ENCODE measurements at regions not wholly inside any gene's neighbourhood (a gene's known extent, or its start where the extent isn't known, plus 50 kb on each side); places are given as distances from the start of the nearest gene placed in this dataset. TPM values are rescaled to one million over a fixed set of nuclear protein-coding genes. Genes with fewer than 3 reads are reported as not detected.

- H3K9ac ChIP-seq (ENCODE audit: insufficient read depth in 1 of 2, low read length in 2 of 2): no peak overlapping the region
- WGBS, 2 donors: 74 to 78% methylated on average over 16 of the region's 16 CpGs
- no peak overlapping the region for H3K4me3 ChIP-seq
- H3K27me3 ChIP-seq (ENCODE audit: control insufficient read depth in 3 of 3, insufficient read depth in 3 of 3, low read length in 2 of 3): no peaks in the 10 kb centered on the region
- peaks cover 0 to 9% (median 6%) of the 10 kb centered on the region in 5 donors for H3K4me1 ChIP-seq (ENCODE audit: control insufficient read depth in 5 of 5, insufficient read depth in 5 of 5, low read length in 5 of 5)
- no peaks in the 10 kb centered on the region for H3K9me3 ChIP-seq (ENCODE audit: control insufficient read depth in 4 of 4, insufficient read depth in 3 of 4, low read length in 3 of 4)
- DNase-seq (no peak), ATAC-seq (ENCODE audit: insufficient read depth, low FRiP score) (no peak)
- H3K36me3 ChIP-seq (ENCODE audit: control insufficient read depth in 4 of 4, insufficient read depth in 4 of 4, low read length in 4 of 4): no peaks in the 10 kb centered on the region
- no peak for TF ChIP-seq CTCF (IDR thresholded peaks at IDR 0.05; ENCODE audit: control extremely low read depth, extremely low read depth)
- no peak overlapping the region for H3K27ac ChIP-seq (ENCODE audit: low read depth in 1 of 2, low read length in 1 of 2)
These were observed 59.9 kb downstream of the VCPKMT start for GRCh38 chr14:50056435-50056834.

GRCh38 chr14:50057331-50057730 lies 59.0 kb downstream of the VCPKMT start:
- TF ChIP-seq CTCF (IDR thresholded peaks at IDR 0.05; ENCODE audit: control extremely low read depth, extremely low read depth): no peak
- Histone ChIP-seq H3K27me3 (ENCODE audit: control insufficient read depth in 3 of 3, insufficient read depth in 3 of 3, low read length in 2 of 3) (no peaks in the 10 kb centered on the region), H3K4me3 (no peak overlapping the region), H3K9me3 (ENCODE audit: control insufficient read depth in 4 of 4, insufficient read depth in 3 of 4, low read length in 3 of 4) (no peaks in the 10 kb centered on the region), H3K36me3 (ENCODE audit: control insufficient read depth in 4 of 4, insufficient read depth in 4 of 4, low read length in 4 of 4) (no peaks in the 10 kb centered on the region), H3K27ac (ENCODE audit: low read depth in 1 of 2, low read length in 1 of 2) (no peak overlapping the region), H3K4me1 (ENCODE audit: control insufficient read depth in 5 of 5, insufficient read depth in 5 of 5, low read length in 5 of 5) (peaks cover 0 to 14% (median 7%) of the 10 kb centered on the region in 5 donors), H3K9ac (ENCODE audit: insufficient read depth in 1 of 2, low read length in 2 of 2) (no peak overlapping the region)
- 75 to 81% methylated on average over 5 of the region's 5 CpGs for WGBS, 2 donors
- ATAC-seq (ENCODE audit: insufficient read depth, low FRiP score) (no peak), DNase-seq (no peak)

GRCh38 chr14:50058113-50058512 lies 58.3 kb downstream of the VCPKMT start:
- no peak for TF ChIP-seq CTCF (IDR thresholded peaks at IDR 0.05; ENCODE audit: control extremely low read depth, extremely low read depth)
- no peak overlapping the region for H3K9ac ChIP-seq (ENCODE audit: insufficient read depth in 1 of 2, low read length in 2 of 2)

More at GRCh38 chr14:50058113-50058512, 58.3 kb downstream of the VCPKMT start:
- H3K9me3 ChIP-seq (ENCODE audit: control insufficient read depth in 4 of 4, insufficient read depth in 3 of 4, low read length in 3 of 4): no peaks in the 10 kb centered on the region
- no peak overlapping the region for H3K27ac ChIP-seq (ENCODE audit: low read depth in 1 of 2, low read length in 1 of 2)
- 99 to 100% methylated on average over 1 of the region's 1 CpG for WGBS, 2 donors
- no peaks in the 10 kb centered on the region for H3K27me3 ChIP-seq (ENCODE audit: control insufficient read depth in 3 of 3, insufficient read depth in 3 of 3, low read length in 2 of 3)
- ATAC-seq (ENCODE audit: insufficient read depth, low FRiP score): no peak
- H3K4me3 ChIP-seq: no peak overlapping the region
- no peak for DNase-seq
- peaks cover 0 to 14% (median 7%) of the 10 kb centered on the region in 5 donors for H3K4me1 ChIP-seq (ENCODE audit: control insufficient read depth in 5 of 5, insufficient read depth in 5 of 5, low read length in 5 of 5)
- no peaks in the 10 kb centered on the region for H3K36me3 ChIP-seq (ENCODE audit: control insufficient read depth in 4 of 4, insufficient read depth in 4 of 4, low read length in 4 of 4)

Small RNA genes lying in the stretch of these regions (small RNA-seq; reads per million reads assigned to genes)
- gene MIR6076 (ENCODE audit: low replicate concordance): not detected
